ENCODE measurements at regions not wholly inside any gene's neighbourhood (a gene's known extent, or its start where the extent isn't known, plus 50 kb on each side); places are given as distances from the start of the nearest gene placed in this dataset.
A peak's percentile ranks its signal among the peaks of the same experiment; 100 is the strongest.

- no peak for DNase-seq (ENCODE audit: low read depth in 2 of 3, low spot score in 1 of 3)
Measured at GRCh38 chr6:90406142-90406794, 109.6 kb upstream of the BACH2 start.

GRCh38 chr6:90403489-90404381 lies 107.1 kb upstream of the BACH2 start:
- no peak for DNase-seq (ENCODE audit: low read depth in 2 of 3, low spot score in 1 of 3)

DNA sequence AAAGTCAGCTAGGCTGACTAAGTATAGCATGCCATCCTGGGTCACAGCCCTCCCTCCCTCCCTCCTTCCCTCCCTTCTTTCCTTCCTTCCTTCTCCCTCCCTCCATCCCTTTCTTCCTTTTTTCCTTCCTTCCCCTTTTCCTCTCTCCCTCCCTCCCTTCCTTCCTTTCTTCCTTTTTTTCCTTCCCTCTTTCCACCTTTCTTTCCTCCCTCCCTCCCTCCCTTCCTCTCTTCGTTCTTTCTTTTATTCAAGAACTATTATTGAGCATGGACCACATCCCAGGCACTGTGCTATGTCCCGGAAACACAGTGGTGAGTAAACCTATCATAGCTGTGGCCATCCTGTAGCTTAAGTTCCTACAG lies 106.2 kb upstream of the BACH2 start:
- no peak for DNase-seq (ENCODE audit: low read depth in 2 of 3, low spot score in 1 of 3)

- DNase-seq (ENCODE audit: low read depth in 2 of 3, low spot score in 1 of 3) = peak in 1 of 3 donors; percentile 40
Measured at GRCh38 chr6:90401933-90402830, 105.5 kb upstream of the BACH2 start.

- peak in 1 of 3 donors; percentile 41 for DNase-seq (ENCODE audit: low read depth in 2 of 3, low spot score in 1 of 3)
Measured at GRCh38 chr6:90399970-90400369, 103.3 kb upstream of the BACH2 start.

DNA sequence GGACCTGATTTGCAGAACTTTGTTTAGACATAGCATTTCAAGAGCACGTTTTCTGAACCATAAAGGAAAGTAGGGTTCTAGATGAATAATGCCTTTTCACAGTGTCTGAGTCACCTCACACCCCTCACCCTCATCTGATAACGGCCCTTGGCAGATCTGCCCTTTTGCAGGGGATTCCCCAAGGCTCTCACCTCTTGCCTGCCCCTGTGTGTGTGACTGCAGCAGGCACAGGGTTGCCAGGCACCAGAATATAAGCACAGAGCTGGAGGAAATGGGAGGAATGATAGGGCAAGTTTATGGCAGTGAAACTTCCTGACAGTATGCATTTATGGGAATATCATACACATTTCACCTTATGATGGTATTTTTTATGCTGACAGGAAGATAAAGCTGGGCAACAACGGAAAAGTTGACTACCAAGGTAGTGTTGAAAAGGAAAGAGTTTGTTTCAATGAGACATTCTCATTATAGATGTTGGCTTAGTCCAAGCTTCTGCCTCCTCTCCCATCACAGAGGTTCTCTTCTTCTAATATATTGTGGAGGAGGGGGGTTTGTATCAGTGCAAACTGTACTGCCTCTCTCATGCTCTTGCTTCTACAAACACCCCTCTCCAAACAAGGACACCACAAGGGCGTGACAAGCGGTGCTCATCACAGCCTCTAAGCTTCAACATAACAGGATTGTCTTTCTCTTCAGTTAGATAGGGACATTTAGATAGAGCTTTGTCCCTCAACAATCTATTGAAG lies 101.5 kb upstream of the BACH2 start:
- peak; percentile 79 to 86 (median 84) for DNase-seq (ENCODE audit: low read depth in 2 of 3, low spot score in 1 of 3)

DNA sequence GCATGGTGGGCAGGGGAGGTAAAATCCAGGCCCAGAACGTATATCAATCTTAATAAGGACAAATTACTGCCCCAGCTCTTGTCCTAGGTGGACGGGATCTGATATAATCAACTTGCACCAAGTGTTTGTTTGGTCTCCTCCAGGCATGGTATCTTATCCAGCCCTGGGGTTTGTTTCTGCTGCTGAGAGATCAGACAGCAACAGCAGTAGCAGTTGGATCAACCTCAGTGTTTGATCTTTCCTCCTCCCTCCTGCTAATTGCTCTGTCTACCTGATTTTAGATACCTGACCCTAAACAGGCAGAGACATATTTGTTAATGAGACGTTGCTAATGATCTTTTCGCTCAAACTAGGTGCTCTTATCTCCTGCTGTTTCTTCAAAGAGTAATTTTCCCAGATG lies 100.4 kb upstream of the BACH2 start:
- DNase-seq (ENCODE audit: low read depth in 2 of 3, low spot score in 1 of 3) = no peak

DNA sequence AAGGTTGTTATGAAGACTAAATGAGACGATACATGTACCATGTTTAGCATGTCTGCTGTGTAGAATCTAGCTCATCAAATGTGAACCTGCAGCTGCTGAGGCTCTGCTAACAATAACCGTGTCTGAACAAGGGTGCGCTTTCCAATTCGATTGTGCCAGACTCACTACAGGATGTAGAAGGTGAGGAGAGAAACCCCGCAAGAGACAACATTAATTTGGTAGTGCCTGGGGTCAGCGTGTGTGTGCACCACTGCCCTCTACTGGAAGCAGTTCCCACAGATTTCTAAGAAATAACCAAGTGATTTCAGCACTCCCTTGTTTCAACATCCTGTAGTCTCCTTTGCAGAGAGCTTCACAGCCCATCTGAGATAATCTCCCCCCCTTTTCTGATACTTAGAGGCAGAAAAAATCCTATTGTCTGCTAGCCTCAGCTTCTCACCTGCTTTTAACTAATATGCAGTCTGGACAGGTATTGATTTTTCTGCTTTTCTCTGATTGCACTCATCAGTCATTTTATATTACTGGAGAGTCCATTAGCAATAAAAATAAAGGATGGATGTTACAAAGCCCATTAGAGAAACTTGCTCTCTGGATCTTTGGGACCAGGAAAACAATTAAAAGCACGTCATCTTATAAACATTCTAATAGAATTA lies 96.7 kb upstream of the BACH2 start:
- peak in 2 of 3 donors; percentile 63 to 87 for DNase-seq (ENCODE audit: low read depth in 2 of 3, low spot score in 1 of 3)

DNA sequence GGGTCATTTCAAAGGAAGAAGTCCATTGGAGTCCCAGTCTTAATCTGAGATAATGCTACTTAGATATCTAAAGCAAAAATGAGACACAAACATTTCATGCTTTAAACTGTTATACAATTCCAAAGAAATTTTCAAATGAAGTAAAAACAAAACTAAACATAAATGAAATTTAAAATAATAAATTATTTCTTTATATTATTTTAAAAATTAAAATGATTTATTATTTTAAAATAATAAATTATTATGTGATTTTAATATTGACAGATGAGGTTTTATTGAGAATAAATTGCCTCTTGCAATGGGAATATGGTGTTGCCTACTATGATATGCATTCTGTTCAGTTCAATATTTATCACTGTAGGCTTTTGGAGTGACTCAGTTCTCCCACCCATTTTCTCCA lies 93.7 kb upstream of the BACH2 start:
- no peak for DNase-seq (ENCODE audit: low read depth in 2 of 3, low spot score in 1 of 3)

DNA sequence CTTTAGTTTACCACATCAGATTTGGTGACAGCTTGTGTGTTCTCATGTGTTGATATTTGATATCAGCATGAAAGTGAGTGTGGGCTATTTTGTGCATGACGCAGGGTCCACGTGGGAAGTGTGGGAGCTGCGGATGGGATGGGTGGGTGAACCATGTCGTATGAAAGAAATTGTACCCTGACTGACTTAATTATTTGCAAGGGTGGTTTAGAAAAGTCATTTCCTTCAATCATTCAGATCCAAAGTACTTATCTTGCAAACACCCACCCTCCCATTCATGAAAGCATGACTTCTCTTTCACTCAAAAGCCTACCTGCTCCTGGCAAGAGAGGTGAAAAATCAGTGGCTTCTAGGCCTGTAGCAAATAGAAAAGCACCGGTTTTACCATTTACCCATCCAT lies 91.8 kb upstream of the BACH2 start:
- no peak for DNase-seq (ENCODE audit: low read depth in 2 of 3, low spot score in 1 of 3)

GRCh38 chr6:90387826-90388225 lies 91.2 kb upstream of the BACH2 start:
- no peak for DNase-seq (ENCODE audit: low read depth in 2 of 3, low spot score in 1 of 3)

- DNase-seq (ENCODE audit: low read depth in 2 of 3, low spot score in 1 of 3) = no peak
Measured at GRCh38 chr6:90387383-90387775, 90.7 kb upstream of the BACH2 start.

DNA sequence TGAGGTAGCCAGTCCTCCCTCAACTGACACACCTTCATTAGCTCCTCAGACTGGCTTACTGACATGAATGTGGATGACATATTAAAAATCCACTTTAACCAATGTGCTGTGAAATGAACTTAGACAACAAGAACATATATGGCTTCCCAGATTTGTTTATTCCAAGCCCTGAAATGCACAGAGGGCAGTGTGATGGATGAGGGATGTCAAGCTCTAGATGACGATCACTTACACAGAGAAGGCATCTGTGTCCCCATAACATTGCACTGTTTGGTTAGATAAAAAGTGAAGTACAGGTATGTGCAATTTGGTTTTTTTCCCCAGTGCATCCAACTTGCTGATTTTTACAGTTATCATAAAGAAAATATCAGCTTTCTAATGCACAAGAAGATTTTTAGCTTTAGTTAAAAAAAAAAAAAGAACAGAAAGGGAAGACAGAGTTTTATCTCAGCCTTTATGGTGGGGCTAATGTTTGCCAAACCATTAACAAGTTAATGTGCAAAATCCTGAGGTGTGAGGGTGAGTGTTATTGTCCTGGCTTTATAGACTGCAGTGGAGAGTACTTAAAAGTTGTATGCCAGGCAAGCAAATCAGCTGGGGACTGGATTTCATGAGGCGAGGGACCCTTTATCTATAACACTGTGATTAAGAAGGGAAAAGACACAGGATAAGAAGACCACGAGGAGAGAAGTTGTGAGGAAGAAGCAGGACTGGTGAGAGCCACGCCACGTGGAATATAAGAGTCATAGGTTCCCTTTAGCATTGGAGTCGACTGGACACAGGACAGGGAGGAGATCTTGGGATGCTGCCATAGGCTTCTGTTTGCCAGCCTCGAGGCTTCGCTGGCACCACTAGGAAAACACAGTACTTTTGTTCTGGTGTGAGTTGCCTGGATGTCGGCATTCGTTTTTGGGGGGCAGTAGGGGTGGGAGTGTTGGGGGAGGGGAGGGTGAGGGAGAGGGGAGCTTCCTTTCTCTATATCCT lies 90.0 kb upstream of the BACH2 start:
- no peak for DNase-seq (ENCODE audit: low read depth in 2 of 3, low spot score in 1 of 3)

GRCh38 chr6:90385759-90386313 lies 89.2 kb upstream of the BACH2 start:
- DNase-seq (ENCODE audit: low read depth in 2 of 3, low spot score in 1 of 3) = no peak

- no peak for DNase-seq (ENCODE audit: low read depth in 2 of 3, low spot score in 1 of 3)
Measured at GRCh38 chr6:90384720-90385119, 88.1 kb upstream of the BACH2 start.

GRCh38 chr6:90383196-90383822 lies 86.7 kb upstream of the BACH2 start:
- no peak for DNase-seq (ENCODE audit: low read depth in 2 of 3, low spot score in 1 of 3)

DNA sequence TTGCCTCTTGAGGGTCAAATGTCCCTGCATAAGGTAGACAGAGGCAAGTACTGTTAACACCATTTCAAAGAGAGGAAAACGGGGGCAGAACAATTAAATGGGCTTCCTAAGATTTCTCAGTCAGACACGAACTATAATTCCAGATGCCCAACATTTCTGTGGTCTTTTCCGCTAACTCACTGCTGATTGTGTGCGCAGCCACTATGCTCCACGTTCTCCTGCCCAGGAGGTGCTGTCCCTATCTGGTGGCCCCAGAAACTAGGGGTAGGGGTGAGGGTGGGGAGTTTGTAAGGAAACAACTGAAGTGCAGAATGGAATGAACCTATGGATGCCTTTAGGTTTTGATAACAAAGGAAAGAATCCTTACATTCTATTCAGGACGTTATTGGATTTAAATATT lies 86.1 kb upstream of the BACH2 start:
- no peak for DNase-seq (ENCODE audit: low read depth in 2 of 3, low spot score in 1 of 3)

DNA sequence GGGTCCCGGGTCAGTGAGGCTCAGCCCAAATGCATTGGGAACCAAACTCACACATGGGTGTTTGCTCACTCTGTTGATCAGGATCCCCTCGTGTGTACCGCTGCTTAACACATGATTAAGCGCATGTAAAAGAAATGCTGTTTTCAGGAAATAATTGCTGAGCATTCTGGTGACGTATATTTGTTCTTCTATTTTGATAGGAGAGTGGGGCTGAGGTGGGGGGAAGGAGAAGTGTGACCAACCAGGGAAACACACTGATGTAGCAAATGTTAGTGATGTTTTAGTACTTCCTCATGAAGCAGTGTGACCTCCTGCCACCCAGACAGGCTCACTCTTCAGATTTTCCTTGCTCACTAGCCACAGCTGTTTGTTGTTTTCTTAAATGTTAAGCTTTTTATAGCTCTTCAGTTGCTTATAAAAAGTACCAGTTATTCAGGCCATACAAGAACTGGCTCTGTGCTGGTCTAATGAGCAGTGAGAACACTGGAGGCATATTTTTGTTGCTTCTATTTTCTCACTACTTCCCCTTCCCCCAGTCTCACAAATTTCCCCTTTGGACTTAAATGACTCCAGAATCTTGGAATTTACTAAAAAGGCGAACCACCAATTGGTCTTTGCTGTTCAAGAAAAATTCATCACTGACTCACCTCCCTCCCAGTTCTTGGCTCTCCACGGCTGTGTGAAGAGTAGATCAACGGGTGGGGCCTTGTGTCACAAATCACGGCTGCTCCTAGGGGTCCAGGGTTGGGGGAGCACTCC lies 79.2 kb upstream of the BACH2 start:
- no peak for DNase-seq (ENCODE audit: low read depth in 2 of 3, low spot score in 1 of 3)
